Peyer's patch (tissue), 4 donors: ENCODE measurements at regions not wholly inside any gene's neighbourhood (a gene's known extent, or its start where the extent isn't known, plus 50 kb on each side); places are given as distances from the start of the nearest gene placed in this dataset.

Experiments used
- POLR2A ChIP-seq, 2 donors: fragments of 450-650 bp; IDR thresholded peaks; one replicate each; pipeline ENCODE4 v1.5.1; 2017; ENCODE audit warnings: antibody characterized with exemption in 2 of 2, mild to moderate bottlenecking in 2 of 2, moderate library complexity in 2 of 2
- TF ChIP-seq, protein P1 (sequence below), 6 experiments: fragments of 450-650 bp in 4 of 6; fragments of 200-600 bp in 2 of 6; sonication (generic) in 1 of 6; IDR thresholded peaks; one replicate each; pipeline ENCODE4 v1.5.1; 2017 to 2019; ENCODE audit warnings: antibody characterized with exemption in 6 of 6, mild to moderate bottlenecking in 3 of 6, moderate library complexity in 1 of 6

GRCh38 chr7:54881816-54882520 is 123.0 kb upstream of the SEC61G start:
- TF ChIP-seq, protein P1, sequence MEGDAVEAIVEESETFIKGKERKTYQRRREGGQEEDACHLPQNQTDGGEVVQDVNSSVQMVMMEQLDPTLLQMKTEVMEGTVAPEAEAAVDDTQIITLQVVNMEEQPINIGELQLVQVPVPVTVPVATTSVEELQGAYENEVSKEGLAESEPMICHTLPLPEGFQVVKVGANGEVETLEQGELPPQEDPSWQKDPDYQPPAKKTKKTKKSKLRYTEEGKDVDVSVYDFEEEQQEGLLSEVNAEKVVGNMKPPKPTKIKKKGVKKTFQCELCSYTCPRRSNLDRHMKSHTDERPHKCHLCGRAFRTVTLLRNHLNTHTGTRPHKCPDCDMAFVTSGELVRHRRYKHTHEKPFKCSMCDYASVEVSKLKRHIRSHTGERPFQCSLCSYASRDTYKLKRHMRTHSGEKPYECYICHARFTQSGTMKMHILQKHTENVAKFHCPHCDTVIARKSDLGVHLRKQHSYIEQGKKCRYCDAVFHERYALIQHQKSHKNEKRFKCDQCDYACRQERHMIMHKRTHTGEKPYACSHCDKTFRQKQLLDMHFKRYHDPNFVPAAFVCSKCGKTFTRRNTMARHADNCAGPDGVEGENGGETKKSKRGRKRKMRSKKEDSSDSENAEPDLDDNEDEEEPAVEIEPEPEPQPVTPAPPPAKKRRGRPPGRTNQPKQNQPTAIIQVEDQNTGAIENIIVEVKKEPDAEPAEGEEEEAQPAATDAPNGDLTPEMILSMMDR (IDR thresholded peaks at IDR 0.05), result no peak
- TF ChIP-seq POLR2A (IDR thresholded peaks at IDR 0.05), result no peak
